T-helper 17 cell (primary cell): ENCODE measurements at regions not wholly inside any gene's neighbourhood (a gene's known extent, or its start where the extent isn't known, plus 50 kb on each side); places are given as distances from the start of the nearest gene placed in this dataset.

Experiments used
- ATAC-seq: fragments of 150-1000 bp; cut with Tn5 transposase; 2 replicates; pipeline ENCODE4 v1.10.0; 2021; ENCODE audit warnings: mild to moderate bottlenecking, moderate library complexity
- DNase-seq, 3 donors: peaks; one replicate each; pipeline versions ENCODE4 v3.0.0 to v3.0.0-alpha.2; 2020 to 2021
- H3K9me3 ChIP-seq: one replicate; pipeline ENCODE4 v1.7.0; 2013; ENCODE audit warnings: low read length, mild to moderate bottlenecking; ENCODE audit not compliant: control insufficient read depth, poor library complexity, severe bottlenecking
- H3K27ac Mint-ChIP-seq: one replicate; pipeline ENCODE4 v1.8.0; 2022; ENCODE audit warnings: mild to moderate bottlenecking, moderate library complexity, mixed read lengths
- H3K27me3 Mint-ChIP-seq: one replicate; pipeline ENCODE4 v1.8.0; 2022; ENCODE audit warnings: mixed read lengths
- H3K36me3 Mint-ChIP-seq: one replicate; pipeline ENCODE4 v1.8.0; 2022; ENCODE audit warnings: low read depth, mixed read lengths
- H3K4me1 Mint-ChIP-seq: one replicate; pipeline ENCODE4 v1.8.0; 2022; ENCODE audit warnings: mild to moderate bottlenecking, mixed read lengths
- H3K4me3 Mint-ChIP-seq: one replicate; pipeline ENCODE4 v1.8.0; 2022; ENCODE audit warnings: mild to moderate bottlenecking, moderate library complexity, mixed read lengths

GRCh38 chr11:45544826-45545225, 120.6 kb downstream of the CHST1 start:
- H3K27ac Mint-ChIP-seq = no peak overlapping the region
- no peaks in the 10 kb centered on the region for H3K4me1 Mint-ChIP-seq
- no peak for DNase-seq
- no peaks in the 10 kb centered on the region for H3K36me3 Mint-ChIP-seq
- H3K9me3 ChIP-seq = no peaks in the 10 kb centered on the region
- H3K27me3 Mint-ChIP-seq = peaks cover 38% of the 10 kb centered on the region
- ATAC-seq = no peak
- H3K4me3 Mint-ChIP-seq = no peak overlapping the region

GRCh38 chr11:45543808-45544422, 121.5 kb downstream of the CHST1 start:
- Mint-ChIP-seq H3K4me1 (no peaks in the 10 kb centered on the region), H3K27me3 (peaks cover 38% of the 10 kb centered on the region), H3K27ac (no peak overlapping the region), H3K36me3 (no peaks in the 10 kb centered on the region), H3K4me3 (no peak overlapping the region)
- DNase-seq = no peak
- ATAC-seq = no peak
- H3K9me3 ChIP-seq = no peaks in the 10 kb centered on the region

DNA sequence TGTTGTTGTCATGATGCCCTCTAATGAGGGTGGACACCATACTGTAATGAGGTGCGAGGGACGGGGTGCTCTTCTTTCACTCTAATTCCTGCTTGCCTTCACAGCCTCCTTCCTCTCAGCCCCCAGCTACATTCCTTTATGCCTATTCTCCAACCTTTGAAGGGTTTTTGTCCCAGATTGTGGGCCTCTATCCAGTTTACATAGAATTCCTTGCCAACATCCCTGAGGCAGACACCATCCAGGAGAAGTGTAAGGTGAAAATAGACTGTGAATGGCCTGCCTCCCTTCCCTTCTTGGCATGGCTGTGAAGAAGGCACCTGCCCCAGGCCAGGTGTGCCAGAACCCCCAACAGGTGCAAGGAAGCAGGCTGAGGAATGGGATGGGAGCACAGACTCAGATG, 122.3 kb downstream of the CHST1 start:
- H3K36me3 Mint-ChIP-seq = no peaks in the 10 kb centered on the region

DNA sequence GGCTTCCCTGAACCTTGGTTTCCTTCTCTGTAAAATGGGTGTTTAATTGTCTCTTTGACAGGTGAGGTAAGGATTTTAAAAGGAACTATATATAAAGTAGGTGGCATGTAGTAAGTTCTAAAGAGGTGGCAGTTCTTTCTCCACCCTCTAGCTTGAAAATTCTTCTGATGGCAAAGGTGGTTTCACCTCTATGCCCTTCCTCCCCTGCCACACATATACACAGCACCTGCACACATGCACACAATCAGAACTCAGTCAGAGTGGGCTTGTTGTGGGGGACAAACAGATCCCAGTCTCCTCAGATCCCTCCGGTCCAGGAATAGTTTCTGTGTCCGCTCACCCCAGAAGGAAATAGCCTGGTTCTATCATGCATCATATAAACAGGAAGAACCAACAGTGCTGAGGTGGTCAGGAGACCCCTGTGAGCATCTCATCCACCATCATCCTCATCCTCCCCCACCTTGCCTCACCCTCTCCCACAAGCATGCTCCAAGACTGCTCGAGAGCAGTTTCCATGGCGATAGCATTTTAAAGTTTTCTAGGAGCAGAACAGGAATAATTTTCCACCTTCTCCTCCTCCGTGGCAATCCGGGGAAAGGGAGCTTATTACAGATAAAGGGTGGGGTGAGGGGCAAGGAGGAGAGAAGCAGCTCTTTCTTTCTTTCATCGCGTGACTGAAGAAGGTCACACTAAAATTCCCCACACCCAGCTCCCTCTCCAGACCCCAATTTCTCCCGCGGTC, 123.6 kb downstream of the CHST1 start:
- DNase-seq = no peak
- ATAC-seq = no peak
- no peak overlapping the region for H3K27ac Mint-ChIP-seq
- no peak overlapping the region for H3K4me3 Mint-ChIP-seq
- peaks cover 44% of the 10 kb centered on the region for H3K27me3 Mint-ChIP-seq
- no peaks in the 10 kb centered on the region for H3K4me1 Mint-ChIP-seq
- no peaks in the 10 kb centered on the region for H3K9me3 ChIP-seq
- H3K36me3 Mint-ChIP-seq = no peaks in the 10 kb centered on the region

More for the DNA sequence above, 122.3 kb downstream of the CHST1 start:
- ATAC-seq (no peak), DNase-seq (no peak)
- Mint-ChIP-seq H3K27ac (no peak overlapping the region), H3K4me1 (no peaks in the 10 kb centered on the region), H3K27me3 (peaks cover 38% of the 10 kb centered on the region), H3K4me3 (no peak overlapping the region)
- H3K9me3 ChIP-seq = no peaks in the 10 kb centered on the region

- H3K9me3 ChIP-seq = no peaks in the 10 kb centered on the region
- DNase-seq (no peak), ATAC-seq (no peak)
- Mint-ChIP-seq H3K27me3 (peaks cover 57% of the 10 kb centered on the region), H3K27ac (no peak overlapping the region), H3K4me3 (no peak overlapping the region), H3K4me1 (no peaks in the 10 kb centered on the region), H3K36me3 (peaks cover 2% of the 10 kb centered on the region)
Observed at GRCh38 chr11:45538939-45539338, 126.5 kb downstream of the CHST1 start.

DNA sequence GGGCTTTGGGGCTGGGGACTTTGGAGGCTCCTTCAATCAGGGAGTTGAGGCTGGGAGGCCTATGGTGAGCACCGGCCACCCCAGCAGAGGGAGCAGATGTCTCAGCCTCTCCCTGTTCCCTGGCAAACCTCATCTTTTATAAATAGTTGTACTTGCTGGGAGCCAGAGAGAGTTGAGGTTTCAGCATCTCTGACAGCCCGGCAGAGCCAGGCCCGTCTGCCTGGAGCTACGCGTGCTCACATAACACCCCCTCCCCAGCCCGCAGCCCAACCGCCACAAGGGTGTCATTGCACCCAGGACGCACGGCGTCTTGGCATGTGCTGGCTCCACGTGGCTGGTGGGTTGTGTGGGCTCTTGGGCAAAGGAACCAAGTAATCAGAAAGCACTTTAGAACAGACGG, 127.1 kb downstream of the CHST1 start:
- H3K36me3 Mint-ChIP-seq = peaks cover 2% of the 10 kb centered on the region
- H3K4me1 Mint-ChIP-seq = no peaks in the 10 kb centered on the region
- DNase-seq = no peak
- no peak overlapping the region for H3K27ac Mint-ChIP-seq
- no peak overlapping the region for H3K4me3 Mint-ChIP-seq
- H3K27me3 Mint-ChIP-seq = peaks cover 59% of the 10 kb centered on the region
- no peaks in the 10 kb centered on the region for H3K9me3 ChIP-seq
- ATAC-seq = no peak

DNA sequence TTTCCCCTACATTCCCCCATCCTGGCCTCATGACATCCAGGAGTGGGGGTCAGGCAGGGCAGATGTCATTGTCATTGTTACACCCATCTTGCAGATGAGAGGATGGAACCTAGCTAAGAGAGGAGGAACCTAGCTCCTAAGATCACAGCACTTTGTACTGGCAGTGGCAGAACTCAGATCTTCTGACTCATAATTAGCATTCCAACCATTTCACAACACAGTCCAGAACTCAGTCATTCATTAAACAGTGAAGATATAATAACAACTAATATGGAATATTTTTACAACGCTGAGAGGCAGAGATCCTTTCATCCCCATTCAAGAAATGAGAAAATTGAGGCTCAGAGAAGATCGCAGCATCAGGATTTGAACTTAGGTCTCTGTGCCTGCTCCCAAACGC, 127.8 kb downstream of the CHST1 start:
- no peaks in the 10 kb centered on the region for H3K4me1 Mint-ChIP-seq
- peaks cover 2% of the 10 kb centered on the region for H3K36me3 Mint-ChIP-seq
- ATAC-seq = no peak
- H3K27me3 Mint-ChIP-seq = peaks cover 61% of the 10 kb centered on the region
- no peak overlapping the region for H3K27ac Mint-ChIP-seq
- H3K4me3 Mint-ChIP-seq = no peak overlapping the region
- DNase-seq = no peak
- H3K9me3 ChIP-seq = no peaks in the 10 kb centered on the region

GRCh38 chr11:45535033-45535432, 130.4 kb downstream of the CHST1 start:
- H3K27me3 Mint-ChIP-seq = peaks cover 60% of the 10 kb centered on the region
- ATAC-seq = no peak
- H3K4me3 Mint-ChIP-seq = no peak overlapping the region

DNA sequence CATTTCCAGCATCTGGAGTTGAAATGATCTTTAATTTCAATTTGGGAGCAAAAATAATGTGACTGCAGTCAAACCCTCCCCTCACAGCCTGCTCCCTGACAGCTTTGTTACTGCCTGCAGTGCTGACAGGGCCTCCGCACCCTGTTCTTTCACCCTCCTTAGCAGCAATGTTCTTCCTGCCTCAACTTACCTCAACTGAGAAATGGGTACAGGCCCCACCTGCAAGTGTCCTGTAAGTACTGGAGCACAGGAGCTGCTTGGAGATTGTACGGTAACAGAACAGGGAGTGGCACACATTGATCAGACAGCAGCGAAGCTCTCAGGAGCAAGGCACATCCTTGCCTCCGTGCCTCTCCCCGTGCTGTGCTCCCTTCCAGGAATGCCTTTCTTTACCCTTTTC, 131.3 kb downstream of the CHST1 start:
- Mint-ChIP-seq H3K36me3 (peaks cover 2% of the 10 kb centered on the region), H3K27ac (no peak overlapping the region), H3K27me3 (peaks cover 60% of the 10 kb centered on the region), H3K4me1 (no peaks in the 10 kb centered on the region), H3K4me3 (no peak overlapping the region)
- ATAC-seq (no peak), DNase-seq (no peak)
- no peaks in the 10 kb centered on the region for H3K9me3 ChIP-seq

More at GRCh38 chr11:45535033-45535432, 130.4 kb downstream of the CHST1 start:
- Mint-ChIP-seq H3K4me1 (no peaks in the 10 kb centered on the region), H3K36me3 (peaks cover 2% of the 10 kb centered on the region), H3K27ac (no peak overlapping the region)
- H3K9me3 ChIP-seq = no peaks in the 10 kb centered on the region
- DNase-seq = no peak

DNA sequence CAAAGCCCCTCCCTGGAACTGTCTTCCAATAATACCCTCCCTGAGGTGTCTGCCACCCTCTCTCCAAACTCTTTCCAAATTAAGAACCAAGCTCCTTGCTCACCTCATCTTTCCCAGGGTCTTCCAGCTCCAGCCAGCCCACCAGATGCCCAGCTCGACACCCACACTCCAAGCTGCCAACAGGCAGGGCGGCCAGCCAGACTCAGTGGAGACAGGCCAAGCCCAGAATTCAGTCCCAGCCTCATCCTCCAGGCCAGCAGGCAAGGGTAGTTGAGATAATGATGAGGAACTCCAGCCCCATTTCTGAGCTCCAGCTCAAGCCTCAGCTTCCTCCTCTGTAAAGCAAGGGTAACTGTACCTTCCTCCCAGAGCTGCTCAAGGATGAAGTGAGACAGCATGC, 132.9 kb downstream of the CHST1 start:
- ATAC-seq (no peak), DNase-seq (no peak)
- H3K9me3 ChIP-seq = no peaks in the 10 kb centered on the region
- peaks cover 54% of the 10 kb centered on the region for H3K27me3 Mint-ChIP-seq
- H3K36me3 Mint-ChIP-seq = peaks cover 2% of the 10 kb centered on the region
- no peaks in the 10 kb centered on the region for H3K4me1 Mint-ChIP-seq
- H3K4me3 Mint-ChIP-seq = no peak overlapping the region
- no peak overlapping the region for H3K27ac Mint-ChIP-seq

DNA sequence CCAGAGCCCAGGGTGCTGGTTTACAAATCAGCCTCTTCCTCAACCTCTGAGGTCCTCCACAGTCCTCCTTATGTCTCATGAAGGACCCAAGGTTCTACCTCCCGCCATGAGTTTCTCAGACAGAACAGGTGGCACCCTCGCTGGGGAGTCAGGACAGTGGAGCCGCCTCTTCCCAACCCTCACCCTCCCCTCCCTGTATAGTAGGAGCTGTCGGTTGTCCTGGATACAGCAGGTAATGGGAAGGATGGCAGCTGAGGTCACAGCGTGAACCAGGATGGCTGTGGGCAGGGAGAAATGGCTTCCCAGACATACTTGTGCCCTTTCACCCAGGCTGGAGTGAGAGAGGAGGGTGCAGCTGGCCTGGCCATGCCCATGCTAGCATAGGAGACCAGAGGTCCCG, 134.6 kb downstream of the CHST1 start:
- no peaks in the 10 kb centered on the region for H3K4me1 Mint-ChIP-seq
- no peaks in the 10 kb centered on the region for H3K36me3 Mint-ChIP-seq
- ATAC-seq (no peak), DNase-seq (no peak)
- no peak overlapping the region for H3K27ac Mint-ChIP-seq
- no peaks in the 10 kb centered on the region for H3K9me3 ChIP-seq
- peaks cover 37% of the 10 kb centered on the region for H3K27me3 Mint-ChIP-seq
- H3K4me3 Mint-ChIP-seq = no peak overlapping the region

DNA sequence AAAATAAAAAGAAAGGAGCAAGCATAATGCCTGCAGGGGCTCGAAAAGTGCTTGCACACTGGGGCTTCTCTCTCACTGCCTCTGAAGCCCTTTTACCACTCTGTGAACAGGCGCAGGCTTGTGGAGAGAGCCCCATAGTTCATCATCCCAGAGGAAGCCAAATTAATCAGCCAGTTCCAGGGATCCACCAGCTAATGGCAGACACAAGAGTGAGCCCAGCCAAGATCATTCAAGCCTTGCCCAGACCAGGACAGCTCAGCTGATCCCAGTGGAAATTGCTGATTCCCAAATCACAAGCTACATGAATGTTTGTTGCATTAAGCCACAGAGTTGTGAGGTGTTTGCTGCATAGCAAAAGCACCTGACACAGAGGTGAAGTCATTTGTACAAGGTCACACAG, 135.3 kb downstream of the CHST1 start:
- DNase-seq (no peak), ATAC-seq (no peak)
- no peaks in the 10 kb centered on the region for H3K36me3 Mint-ChIP-seq
- H3K27ac Mint-ChIP-seq = no peak overlapping the region
- H3K27me3 Mint-ChIP-seq = peaks cover 30% of the 10 kb centered on the region
- no peak overlapping the region for H3K4me3 Mint-ChIP-seq
- H3K9me3 ChIP-seq = no peaks in the 10 kb centered on the region
- H3K4me1 Mint-ChIP-seq = no peaks in the 10 kb centered on the region

GRCh38 chr11:45528435-45528834, 137.0 kb downstream of the CHST1 start:
- no peaks in the 10 kb centered on the region for H3K4me1 Mint-ChIP-seq
- H3K9me3 ChIP-seq = no peaks in the 10 kb centered on the region
- H3K27me3 Mint-ChIP-seq = peaks cover 21% of the 10 kb centered on the region
- H3K36me3 Mint-ChIP-seq = no peaks in the 10 kb centered on the region
- DNase-seq (no peak), ATAC-seq (no peak)
- H3K4me3 Mint-ChIP-seq = no peak overlapping the region
- no peak overlapping the region for H3K27ac Mint-ChIP-seq

DNA sequence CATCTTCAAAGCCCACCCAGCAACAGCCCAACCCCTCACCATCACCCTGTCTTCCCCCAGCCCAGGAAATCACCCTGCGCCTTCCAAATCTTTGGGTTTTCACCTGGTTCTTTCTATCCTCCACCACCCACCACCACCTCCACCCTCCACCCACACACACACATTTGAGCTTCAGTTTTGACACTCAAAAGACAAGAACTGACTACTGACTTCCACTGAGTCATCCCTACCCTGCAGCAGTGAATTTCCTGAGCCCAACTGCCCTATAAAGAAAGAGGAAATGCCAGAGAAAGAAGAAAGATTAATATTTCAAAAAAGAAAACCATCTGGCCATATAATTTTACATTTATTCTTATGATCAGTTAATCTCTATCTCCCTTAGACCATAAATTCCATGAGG, 137.5 kb downstream of the CHST1 start:
- ATAC-seq (no peak), DNase-seq (no peak)
- H3K27me3 Mint-ChIP-seq = peaks cover 16% of the 10 kb centered on the region
- no peaks in the 10 kb centered on the region for H3K36me3 Mint-ChIP-seq
- no peak overlapping the region for H3K27ac Mint-ChIP-seq
- no peaks in the 10 kb centered on the region for H3K9me3 ChIP-seq
- no peak overlapping the region for H3K4me3 Mint-ChIP-seq
- H3K4me1 Mint-ChIP-seq = no peaks in the 10 kb centered on the region
